GM10266 (cell line): ENCODE measurements at regions not wholly inside any gene's neighbourhood (a gene's known extent, or its start where the extent isn't known, plus 50 kb on each side); places are given as distances from the start of the nearest gene placed in this dataset.

Experiments used
- DNase-seq: peaks from one replicate; pipeline ENCODE4 v3.0.0; 2012; ENCODE audit errors: extremely low spot score
- CTCF ChIP-seq: IDR thresholded peaks from 2 replicates; pipeline ENCODE4 v1.5.1; 2012; ENCODE audit warnings: mild to moderate bottlenecking, low read depth; ENCODE audit not compliant: control insufficient read depth, insufficient read depth; ENCODE audit errors: missing control alignments

- no peak for TF ChIP-seq CTCF
These were observed 55.8 kb downstream of the KCNE4 start for GRCh38 chr2:223107825-223108224.

DNA sequence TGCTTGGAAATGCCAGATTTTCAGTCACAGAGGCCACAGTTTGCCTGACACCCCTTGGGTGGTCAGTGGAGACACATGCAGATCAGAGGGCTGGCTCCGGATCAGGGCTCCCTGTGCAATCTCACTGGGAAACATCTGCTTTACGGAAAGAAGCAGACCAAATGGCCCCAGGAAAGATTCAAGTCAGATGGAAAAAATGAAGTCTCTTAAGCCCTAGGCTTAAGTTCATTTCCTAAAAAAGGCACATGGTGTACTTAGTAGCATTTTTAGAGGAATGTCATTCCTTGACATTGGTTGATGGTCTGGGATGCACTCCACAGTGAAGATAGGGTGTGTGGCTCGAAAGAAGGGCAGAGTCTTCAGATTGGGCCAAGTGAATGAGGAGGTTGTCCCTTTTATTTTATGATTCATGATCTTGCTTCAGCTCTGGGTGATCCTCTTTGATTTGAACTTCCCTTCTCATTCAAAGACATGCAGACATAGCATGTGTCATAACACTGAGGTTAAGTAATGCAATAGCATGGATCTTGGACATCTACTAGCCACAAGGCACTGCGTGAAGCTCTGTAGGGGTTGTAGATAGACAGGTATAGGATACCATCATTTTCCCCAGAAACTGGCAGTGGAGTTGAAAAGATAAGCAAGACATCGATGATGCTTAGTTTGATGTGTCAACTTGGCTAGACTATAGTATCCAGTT is 56.5 kb downstream of the KCNE4 start:
- no peak for TF ChIP-seq CTCF
- DNase-seq: no peak

More at GRCh38 chr2:223107825-223108224, 55.8 kb downstream of the KCNE4 start:
- no peak for DNase-seq

GRCh38 chr2:223109341-223109740 is 57.4 kb downstream of the KCNE4 start:
- no peak for TF ChIP-seq CTCF
- DNase-seq: no peak

DNA sequence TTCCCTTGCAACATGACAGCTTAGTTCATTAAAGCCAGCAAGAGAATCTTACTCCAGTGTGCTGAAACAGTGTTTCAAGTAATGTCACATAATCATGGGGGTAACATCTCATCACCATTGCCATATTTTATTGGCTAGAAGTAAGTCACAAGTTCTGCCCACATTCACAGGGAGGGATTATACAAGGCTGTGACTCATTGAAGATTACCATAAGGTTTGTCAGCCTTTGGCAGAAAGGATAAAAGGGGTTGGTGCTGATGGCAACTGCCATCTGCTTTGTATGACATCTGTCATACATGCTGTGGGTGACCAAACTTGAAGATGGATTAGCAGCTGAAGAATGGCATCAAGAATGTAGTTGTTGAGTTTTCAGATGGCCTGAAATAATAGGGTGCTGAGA is 61.2 kb downstream of the KCNE4 start:
- no peak for TF ChIP-seq CTCF
- DNase-seq: no peak

DNA sequence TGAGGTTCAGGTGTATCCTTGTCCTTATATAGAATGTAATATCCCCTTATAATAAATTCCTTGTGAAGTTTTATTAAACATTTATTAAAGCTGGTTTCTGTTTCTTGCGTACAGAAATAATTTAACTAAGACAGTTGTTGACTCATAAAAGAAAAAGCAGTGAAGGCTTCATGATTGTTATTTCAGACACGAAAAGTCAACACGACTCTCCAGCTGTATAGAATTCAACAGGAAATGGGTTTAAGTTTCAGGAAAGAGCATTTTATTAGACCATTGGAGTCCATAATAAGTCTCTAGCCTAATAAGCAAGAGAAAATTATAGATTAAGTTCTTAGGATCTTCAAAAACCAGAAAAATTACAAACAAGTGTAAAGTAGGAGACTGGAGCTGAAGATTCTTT is 62.2 kb downstream of the KCNE4 start:
- DNase-seq: no peak
- TF ChIP-seq CTCF: no peak

DNA sequence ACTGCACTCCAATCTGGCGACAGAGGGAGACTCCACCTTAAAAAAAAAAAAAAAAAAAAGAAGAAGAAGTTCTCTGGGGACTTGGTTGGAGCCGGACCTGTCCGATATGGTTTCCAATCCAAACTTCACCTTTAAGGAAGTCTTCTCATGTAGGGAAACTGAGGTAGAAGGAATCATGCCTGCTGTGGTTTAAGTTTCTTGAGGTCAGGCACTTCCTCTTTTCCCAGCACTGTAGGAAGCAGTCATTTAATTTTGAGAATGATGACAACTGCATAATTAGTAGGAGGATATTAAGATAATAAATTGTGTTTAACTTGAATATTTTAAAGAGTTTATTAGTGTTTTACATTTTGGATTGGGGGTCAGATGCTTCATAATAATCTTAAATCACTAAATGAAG is 62.9 kb downstream of the KCNE4 start:
- no peak for TF ChIP-seq CTCF
- no peak for DNase-seq

- no peak for TF ChIP-seq CTCF
- no peak for DNase-seq
These were observed 65.5 kb downstream of the KCNE4 start for GRCh38 chr2:223117533-223117932.
